HUDEP-2 (cell line): ENCODE measurements at regions not wholly inside any gene's neighbourhood (a gene's known extent, or its start where the extent isn't known, plus 50 kb on each side); places are given as distances from the start of the nearest gene placed in this dataset.

Source experiments
- DNase-seq, 76 experiments: peaks; one replicate each; lab custom pipeline; 2025; ENCODE audit not compliant: unreplicated experiment in 76 of 76; lab: John Stamatoyannopoulos, UW

GRCh38 chr10:84075226-84076046 lies 63.9 kb upstream of the GHITM start:
- no peak for DNase-seq

GRCh38 chr10:84076047-84076388 lies 63.3 kb upstream of the GHITM start:
- DNase-seq = no peak

- DNase-seq = peak in 3 of 76 experiments; percentile 0 to 16 (median 6)
Measured at GRCh38 chr10:84076540-84077195, 62.6 kb upstream of the GHITM start.

- no peak for DNase-seq
Measured at GRCh38 chr10:84077768-84078167, 61.5 kb upstream of the GHITM start.

- no peak for DNase-seq
Measured at GRCh38 chr10:84078771-84079170, 60.5 kb upstream of the GHITM start.

GRCh38 chr10:84084342-84084741 lies 55.0 kb upstream of the GHITM start:
- DNase-seq = no peak

DNA sequence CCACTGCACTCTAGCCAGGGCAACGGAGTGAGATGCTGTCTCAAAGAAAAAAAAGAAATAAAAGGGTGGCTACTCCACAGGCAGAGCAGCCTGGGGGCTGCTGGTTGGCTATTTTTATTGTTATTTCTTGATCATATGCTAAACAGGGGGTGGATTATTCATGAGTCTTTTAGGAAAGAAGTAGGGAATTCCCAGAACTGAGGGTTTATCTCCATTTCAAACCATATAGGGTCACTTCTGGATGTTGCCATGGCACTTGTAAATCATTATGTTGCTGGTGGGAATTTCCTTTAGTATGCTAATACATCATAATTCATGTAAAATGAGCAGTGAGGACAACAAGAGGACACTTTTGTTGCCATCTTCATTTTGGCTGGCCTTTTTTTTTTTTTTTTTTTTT lies 52.1 kb upstream of the GHITM start:
- DNase-seq = no peak

DNA sequence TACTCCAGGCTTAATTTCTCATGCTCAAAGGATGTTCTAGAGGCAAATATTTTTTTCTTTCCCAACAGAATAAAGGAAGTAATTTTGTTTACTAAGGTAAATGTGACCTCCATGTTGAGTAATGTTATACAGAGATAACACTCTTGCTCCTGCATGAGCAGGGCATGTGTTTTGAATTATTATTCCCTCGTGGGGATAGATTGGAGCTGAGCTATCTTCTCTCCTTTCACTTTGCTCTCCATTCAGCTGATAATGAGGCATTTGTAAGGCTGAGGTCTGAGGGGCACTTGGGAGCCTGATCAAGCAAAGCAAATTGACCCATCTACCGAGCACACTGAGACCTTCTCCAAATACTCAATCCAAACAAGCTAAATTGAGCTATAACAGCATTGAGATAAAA lies 50.7 kb upstream of the GHITM start:
- no peak for DNase-seq

DNA sequence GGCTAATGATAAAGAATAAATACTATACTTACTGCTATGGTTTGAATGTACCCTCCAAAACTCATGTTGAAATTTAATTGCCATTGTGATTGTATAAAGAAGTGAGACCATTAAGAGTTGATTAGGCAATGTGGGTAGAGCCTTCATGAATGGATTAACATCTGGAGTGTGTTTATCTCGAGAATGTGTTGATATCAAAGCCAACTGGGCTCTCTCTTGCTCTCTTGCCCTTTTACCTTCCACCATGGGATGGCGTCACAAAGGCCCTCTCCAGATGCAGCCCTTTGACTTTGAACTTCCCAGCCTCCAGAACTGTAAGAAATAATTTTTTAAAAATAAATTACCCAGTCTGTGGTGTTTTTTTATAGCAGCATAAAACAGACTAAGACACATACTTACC lies 50.1 kb upstream of the GHITM start:
- DNase-seq = no peak
